Germinal center (tissue), 1 donor: ENCODE measurements at regions not wholly inside any gene's neighbourhood (a gene's known extent, or its start where the extent isn't known, plus 50 kb on each side); places are given as distances from the start of the nearest gene placed in this dataset.
"Not testable (repeated sequence)": the region's sequence is repeated elsewhere in the genome, so short reads cannot be mapped to it uniquely, and the experiment has no call there.

ENCODE experiments used
- DNase-seq: peaks from one replicate; pipeline ENCODE4 v3.0.0; 2012; ENCODE audit warnings: mixed read lengths, low spot score

- DNase-seq: no peak
Observed at GRCh38 chr10:35933491-35933890, 291.4 kb upstream of the FZD8 start.

- not testable (repeated sequence) for DNase-seq
Observed at GRCh38 chr10:35929962-35930361, 287.9 kb upstream of the FZD8 start.

DNA sequence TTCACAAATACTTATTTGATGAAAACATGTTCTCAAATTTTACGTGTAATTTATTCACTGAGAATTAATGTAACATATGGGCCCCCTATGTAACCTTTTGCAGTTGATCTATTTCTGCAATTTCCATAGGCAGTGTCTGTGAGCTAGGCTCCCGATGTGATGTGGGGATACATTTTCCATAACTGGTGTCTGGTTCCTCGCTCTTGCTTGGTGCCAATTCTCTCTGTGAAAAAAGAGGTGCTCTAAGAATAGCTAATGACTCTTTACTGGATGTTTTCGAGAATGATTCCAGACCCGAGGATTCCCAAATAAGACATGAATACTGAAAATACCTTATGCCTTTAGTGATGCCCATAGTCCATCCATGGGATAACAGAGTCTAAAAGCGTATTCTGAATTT, 286.7 kb upstream of the FZD8 start:
- DNase-seq: no peak

DNA sequence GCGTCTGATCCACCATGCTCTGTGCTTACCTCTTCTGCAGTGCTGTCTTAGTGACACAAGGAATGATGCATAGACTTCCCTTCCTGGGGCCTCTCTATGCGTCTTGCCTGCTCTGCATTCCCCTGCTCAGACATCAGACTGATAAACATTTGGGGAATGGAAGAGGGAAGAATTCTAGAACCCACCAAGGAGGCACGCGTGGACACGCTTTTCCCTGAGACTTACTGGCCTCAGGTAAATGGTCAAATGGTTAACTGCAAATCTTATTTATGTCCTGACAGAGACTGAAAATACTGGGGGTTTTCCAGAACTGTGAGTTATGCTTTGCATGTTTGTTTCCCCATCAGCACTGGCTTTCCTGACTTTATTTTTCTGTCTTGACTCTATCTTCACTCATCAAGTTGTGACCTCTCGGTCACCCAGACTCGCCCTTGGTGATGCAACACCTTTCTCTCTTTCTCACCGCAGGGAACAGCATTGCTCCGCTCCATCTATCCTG, 285.9 kb upstream of the FZD8 start:
- DNase-seq: no peak

DNA sequence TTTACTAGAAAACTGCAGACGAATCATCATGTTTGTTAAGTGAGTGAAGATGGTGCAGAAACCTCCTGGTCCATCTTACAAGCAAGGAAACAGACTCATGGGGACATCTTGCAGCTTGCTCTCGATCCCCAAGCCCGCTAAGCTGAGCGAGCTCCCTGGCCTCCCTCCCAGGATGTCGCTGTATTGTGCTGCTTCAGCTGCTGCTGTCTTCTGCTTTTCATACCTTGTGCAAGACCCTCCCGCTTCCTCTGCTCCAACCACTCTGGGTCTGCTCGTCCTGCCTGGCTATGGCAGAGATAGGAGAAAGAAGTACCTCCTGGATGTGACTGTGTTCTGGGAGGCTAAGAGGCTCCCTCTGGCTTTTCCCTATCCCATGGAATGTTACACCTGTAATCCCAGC, 285.2 kb upstream of the FZD8 start:
- no peak for DNase-seq

- no peak for DNase-seq
Observed at GRCh38 chr10:35926846-35927245, 284.8 kb upstream of the FZD8 start.

- no peak for DNase-seq
Observed at GRCh38 chr10:35925493-35925892, 283.4 kb upstream of the FZD8 start.

GRCh38 chr10:35924759-35925158, 282.7 kb upstream of the FZD8 start:
- no peak for DNase-seq

DNA sequence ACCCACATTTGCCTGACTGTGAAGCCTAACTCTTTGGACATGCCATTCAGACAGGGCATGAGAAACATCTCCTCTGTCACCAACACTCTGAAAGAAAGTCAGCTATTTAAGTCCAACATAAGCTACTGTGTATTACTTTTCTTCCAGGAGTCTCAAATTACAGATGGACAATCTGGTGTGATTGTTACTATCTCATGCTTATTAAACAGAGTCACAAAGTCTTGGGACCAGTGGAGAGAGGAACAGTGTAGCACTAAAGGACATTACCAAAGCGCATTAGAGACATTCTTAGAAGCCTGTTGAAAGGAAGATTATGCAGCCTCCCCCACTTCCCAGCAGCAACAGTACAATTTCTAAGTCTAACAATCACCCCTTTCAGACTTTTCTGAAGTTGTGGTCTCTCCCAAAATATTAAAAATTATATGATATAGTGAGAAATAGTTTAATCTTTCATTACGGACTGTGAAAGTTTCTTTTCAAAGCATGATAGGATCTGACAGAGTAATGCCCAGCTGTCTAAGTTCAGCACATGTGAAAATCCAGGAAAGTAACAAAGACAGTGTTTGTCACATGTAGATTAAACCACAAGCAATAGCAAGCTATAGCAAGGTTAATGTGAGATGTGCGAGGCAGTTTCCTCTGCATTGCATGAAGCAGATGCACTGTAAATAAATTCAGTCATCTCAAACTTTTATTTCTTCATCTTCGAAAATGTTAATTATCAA, 280.9 kb upstream of the FZD8 start:
- DNase-seq: no peak

GRCh38 chr10:35921866-35922350, 279.8 kb upstream of the FZD8 start:
- no peak for DNase-seq

DNA sequence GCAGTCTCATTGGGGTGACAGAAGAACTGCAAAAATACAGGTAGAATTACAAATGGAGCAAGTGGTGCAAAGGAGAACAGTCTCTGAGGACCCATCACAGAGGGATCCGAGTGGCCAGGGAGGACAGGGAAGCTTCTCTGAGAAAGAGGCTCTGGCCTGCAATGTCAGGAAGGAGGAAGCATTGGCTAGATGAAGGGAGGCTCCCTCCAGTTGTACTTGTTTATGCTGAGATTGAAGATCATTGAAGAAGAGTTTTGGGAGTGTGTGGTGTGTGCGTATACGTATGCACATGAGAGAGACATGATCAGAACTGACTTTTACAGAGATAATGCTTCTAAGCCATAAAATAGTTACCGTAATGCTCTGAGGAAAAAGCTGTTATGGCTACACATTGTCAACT, 274.7 kb upstream of the FZD8 start:
- DNase-seq: no peak

- no peak for DNase-seq
Observed at GRCh38 chr10:35913628-35914027, 271.5 kb upstream of the FZD8 start.

DNA sequence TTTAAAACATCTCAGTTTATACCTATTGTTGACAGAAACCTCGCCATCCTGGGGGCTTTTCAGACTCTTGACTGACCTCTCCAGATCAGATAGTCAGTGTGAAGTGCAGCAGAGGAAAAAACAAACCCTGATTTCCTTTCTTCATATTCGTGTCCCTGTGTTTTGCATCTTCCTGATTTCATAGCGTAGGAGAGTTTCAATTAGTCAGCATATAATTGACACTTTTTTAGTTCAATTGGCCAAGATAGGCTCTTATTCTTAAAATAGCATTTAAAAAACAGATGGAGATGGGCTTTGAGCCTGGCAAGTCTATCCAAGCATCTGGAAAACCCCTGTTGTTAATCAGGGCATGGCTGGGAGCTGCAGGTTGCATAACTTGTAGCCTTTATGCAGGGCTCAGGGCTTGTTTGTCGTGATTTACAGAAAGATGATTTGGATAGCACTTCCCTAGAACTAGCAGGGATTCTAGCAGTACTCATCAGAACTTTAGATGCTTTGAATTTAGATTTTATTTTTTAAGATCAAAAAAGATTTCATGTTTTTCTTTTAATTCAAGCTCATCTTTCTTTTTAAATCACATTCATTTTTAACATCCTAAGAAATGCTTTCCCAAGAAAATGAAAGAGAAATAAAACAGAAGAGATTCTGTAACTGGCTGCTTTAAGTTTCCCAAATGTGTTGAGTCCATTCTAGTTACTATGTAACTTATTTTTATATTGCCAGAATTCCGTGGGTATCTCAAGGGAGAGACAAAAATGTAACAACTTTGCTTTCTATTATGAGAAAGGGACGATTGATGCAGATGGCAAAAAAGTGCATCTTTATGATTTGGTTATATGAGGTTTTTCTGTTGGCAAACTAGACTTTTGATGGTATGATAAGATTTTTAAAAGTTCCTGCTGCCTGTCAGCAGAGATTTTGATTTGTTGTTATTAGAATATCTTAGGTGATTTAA, 270.8 kb upstream of the FZD8 start:
- no peak for DNase-seq

GRCh38 chr10:35911954-35912353, 269.9 kb upstream of the FZD8 start:
- no peak for DNase-seq

GRCh38 chr10:35911233-35911632, 269.1 kb upstream of the FZD8 start:
- DNase-seq: no peak

DNA sequence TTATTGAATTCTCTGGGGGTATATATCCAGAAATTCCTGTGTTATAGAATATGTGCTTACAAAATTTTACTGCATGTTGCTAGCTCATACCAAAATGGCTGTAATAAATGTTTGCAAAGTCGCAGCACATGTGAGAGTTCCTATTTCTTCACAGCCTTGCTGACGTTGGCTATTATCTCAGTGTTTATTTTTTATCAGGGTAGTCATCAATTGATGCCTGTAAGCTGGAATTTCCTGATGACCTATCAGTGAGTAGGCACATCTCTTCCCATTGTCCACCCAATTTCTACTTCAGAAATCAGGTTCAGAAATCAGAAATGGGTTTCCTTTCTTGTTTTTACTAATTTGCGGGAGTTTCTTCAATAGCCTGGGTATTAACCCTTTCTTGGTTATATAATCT, 268.1 kb upstream of the FZD8 start:
- DNase-seq: no peak

GRCh38 chr10:35909121-35909720, 267.1 kb upstream of the FZD8 start:
- DNase-seq: no peak

DNA sequence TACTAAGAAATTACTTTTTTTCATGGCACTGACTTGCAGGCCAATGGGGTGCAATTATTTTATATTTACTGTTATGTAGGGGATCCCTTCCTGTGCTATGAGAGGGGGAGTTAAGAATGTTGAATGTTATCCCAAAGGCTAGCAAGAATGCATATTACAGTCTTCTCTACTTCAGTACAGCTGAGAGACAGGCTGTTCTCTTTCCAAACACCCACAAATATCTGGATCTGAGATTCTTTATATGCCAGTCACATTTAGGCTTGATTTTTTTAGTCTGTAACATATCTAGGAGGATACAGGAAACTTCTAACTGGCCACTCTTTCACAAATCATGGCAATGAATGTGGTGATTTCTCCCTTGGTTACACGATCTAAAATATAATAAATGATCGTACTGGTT, 266.4 kb upstream of the FZD8 start:
- no peak for DNase-seq

DNA sequence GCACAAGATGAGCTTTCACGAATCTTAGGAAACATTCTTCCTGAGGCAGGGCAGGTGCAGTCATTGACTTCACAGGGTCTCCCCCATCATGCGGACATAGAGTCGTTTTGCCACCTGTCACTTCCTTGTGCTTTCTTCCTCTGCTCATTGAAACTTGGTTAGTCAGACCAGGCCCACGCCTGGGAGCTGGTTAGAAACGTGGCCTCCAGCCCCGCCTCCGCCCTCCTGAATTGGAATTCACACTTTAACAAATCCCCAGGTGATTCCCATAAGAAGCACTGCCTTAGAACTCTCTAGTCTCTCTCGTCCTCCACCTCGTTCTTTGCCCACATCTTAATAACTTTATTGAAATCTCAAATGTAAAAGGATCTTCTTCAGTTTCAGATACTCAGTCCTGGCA, 265.5 kb upstream of the FZD8 start:
- DNase-seq: no peak

GRCh38 chr10:35906155-35906554, 264.1 kb upstream of the FZD8 start:
- no peak for DNase-seq

- DNase-seq: no peak
Observed at GRCh38 chr10:35903021-35903420, 260.9 kb upstream of the FZD8 start.

DNA sequence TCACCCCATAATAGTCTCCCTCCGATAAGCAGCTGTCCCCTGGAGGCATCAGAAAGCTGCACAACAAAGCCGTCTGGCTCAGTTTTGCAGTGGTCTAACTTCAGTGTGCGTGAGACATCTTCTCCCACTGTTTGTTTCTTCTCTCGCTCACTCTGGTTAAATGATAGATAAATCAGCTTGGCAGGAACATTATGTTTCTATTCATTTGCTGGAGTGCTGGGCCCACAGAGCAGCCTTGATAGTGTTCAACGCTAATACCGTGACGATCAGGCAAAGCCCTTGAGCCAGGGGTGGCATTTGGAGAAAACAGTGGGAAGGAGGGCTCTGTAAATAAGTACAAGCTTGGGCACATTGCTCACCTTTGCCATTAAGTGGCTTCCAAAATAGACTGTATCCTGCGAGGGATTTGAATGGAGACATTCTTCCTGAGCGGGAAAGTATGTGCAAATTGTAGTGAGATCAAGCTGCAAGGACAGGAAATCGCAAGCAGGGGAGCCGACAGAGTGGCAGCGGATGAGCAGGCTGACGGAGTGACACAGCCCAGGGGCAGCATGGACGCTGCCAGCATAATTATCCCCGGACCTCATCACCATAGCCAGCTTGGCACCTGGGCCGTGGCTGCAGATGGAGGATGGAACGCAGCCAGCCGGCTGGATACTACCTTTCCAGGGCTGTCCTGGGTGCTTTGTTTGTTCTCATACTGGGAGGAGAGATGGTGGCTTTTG, 256.8 kb upstream of the FZD8 start:
- no peak for DNase-seq
